Epithelial cell of esophagus (primary cell): ENCODE measurements at regions not wholly inside any gene's neighbourhood (a gene's known extent, or its start where the extent isn't known, plus 50 kb on each side); places are given as distances from the start of the nearest gene placed in this dataset.
"Not testable (repeated sequence)": the region's sequence is repeated elsewhere in the genome, so short reads cannot be mapped to it uniquely, and the experiment has no call there.

Source experiments
- DNase-seq: peaks from one replicate; pipeline ENCODE4 v3.0.0; 2010; ENCODE audit warnings: low read depth
- H3K4me3 ChIP-seq: 2 replicates; pipeline ENCODE4 v1.5.1; 2011; ENCODE audit warnings: mild to moderate bottlenecking, low read length, control low read depth
- CTCF ChIP-seq: IDR thresholded peaks from 2 replicates; pipeline ENCODE4 v1.5.1; 2011; ENCODE audit warnings: low read depth, mild to moderate bottlenecking, low read length, control low read depth, inconsistent platforms; ENCODE audit not compliant: insufficient read depth; ENCODE audit errors: missing control alignments

DNA sequence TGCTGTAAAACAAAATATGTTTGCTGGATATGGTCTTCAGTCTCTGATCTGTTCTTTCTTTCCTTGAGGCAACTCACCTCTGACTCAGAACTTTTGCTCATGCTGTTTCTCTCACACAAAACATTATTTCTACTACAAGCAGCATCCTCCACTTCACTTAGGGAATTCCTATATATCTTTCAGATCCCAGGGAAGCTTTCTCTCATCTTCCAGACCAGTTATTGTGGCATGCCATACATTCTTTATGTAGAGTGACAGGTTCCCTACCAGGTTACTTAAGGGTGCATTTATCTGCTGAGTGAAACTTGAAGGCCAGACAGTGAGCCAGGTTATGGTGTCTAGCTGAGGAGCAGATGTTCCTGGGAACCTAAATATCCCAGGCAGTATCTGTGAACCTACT is 1226.0 kb downstream of the CDH8 start:
- TF ChIP-seq CTCF: no peak

GRCh38 chr16:60792437-60792836 is 1243.8 kb downstream of the CDH8 start:
- H3K4me3 ChIP-seq: no peak overlapping the region
- DNase-seq: no peak
- TF ChIP-seq CTCF: no peak

More for the DNA sequence above, 1226.0 kb downstream of the CDH8 start:
- no peak overlapping the region for H3K4me3 ChIP-seq
- DNase-seq: no peak

DNA sequence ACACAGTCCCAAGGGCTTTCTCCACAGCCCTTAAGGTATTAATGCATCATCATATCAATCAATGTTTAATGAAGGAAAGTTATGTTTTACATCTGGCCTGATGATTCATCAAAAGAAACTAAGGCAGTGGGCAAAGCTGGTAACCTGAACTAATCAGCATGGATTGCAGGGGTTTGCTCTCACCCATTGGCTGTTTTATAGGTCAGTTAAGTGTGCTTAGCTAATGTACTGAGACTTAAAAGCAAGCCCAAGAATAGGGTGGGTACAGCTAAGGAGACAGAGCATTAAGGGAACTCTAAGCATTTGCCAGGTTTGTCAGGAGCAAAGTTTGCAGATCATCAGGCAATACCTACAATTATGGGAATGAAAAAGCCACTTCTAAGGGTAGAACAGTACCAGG is 1247.6 kb downstream of the CDH8 start:
- DNase-seq: no peak
- no peak for TF ChIP-seq CTCF
- no peak overlapping the region for H3K4me3 ChIP-seq

GRCh38 chr16:60776281-60776680 is 1260.0 kb downstream of the CDH8 start:
- TF ChIP-seq CTCF: no peak
- no peak overlapping the region for H3K4me3 ChIP-seq
- no peak for DNase-seq

DNA sequence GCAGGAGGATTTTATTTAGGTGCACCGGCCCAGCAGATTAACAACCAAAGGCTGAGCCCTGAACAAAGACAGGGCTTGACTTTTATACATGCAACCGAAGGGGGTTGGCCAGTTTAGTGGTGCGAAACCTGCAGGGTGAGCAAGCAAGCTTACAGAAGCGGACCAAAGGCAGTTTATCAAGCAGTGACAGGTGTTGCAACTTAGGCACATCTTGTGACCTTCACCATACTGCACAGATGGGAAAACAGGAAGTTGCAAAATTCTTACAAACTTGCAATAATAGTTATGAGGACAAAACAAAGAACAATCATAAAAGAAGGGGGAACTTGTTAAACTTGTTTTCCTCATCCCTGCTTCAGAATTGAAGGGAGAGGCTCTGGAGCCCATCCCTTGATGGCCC is 1265.1 kb downstream of the CDH8 start:
- no peak for TF ChIP-seq CTCF
- no peak overlapping the region for H3K4me3 ChIP-seq
- DNase-seq: peak; percentile 14

GRCh38 chr16:60770384-60770783 is 1265.9 kb downstream of the CDH8 start:
- H3K4me3 ChIP-seq: not testable (repeated sequence)
- DNase-seq: peak; percentile 15

GRCh38 chr16:60763869-60764268 is 1272.4 kb downstream of the CDH8 start:
- no peak overlapping the region for H3K4me3 ChIP-seq
- TF ChIP-seq CTCF: no peak
- no peak for DNase-seq

GRCh38 chr16:60755907-60756306 is 1280.3 kb downstream of the CDH8 start:
- TF ChIP-seq CTCF: peak; percentile 34
- peak; percentile 28 for DNase-seq
- no peak overlapping the region for H3K4me3 ChIP-seq
